ENCODE measurements at regions not wholly inside any gene's neighbourhood (a gene's known extent, or its start where the extent isn't known, plus 50 kb on each side); places are given as distances from the start of the nearest gene placed in this dataset.
A peak's percentile ranks its signal among the peaks of the same experiment; 100 is the strongest.
"Not testable (repeated sequence)": the region's sequence is repeated elsewhere in the genome, so short reads cannot be mapped to it uniquely, and the experiment has no call there.

DNA sequence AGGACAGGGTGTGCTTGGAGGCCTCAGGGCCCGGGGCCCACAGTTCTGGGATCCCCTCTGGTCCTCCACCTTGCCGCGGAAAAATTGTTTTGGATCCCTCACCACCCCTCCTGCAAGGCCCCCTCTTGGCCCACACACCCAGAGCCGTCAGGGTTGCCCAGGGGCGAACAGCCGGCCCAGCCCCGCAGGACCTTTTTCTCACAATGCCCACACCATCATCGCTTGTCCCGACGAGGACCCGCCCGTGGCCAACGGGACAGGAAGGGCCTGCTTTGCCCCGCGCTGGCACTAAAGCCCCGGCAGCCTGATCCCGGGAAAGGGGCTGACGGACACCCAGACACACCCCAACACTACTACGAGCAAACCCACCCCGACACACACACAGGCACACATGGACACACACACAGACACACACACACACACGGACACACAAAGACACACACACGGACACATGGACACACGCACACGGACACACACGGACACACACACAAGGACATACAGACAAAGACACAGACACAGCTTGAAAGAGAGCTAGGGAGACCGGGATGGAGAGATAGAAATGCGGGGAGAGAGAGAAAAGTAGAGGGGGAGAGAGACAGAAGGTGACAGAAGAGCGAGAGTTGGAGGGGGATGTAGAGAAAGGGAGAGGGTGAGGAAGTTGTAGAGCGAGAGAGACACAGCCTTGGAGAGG is 1493.5 kb upstream of the DEFB115 start:
- no peak for ATAC-seq

DNA sequence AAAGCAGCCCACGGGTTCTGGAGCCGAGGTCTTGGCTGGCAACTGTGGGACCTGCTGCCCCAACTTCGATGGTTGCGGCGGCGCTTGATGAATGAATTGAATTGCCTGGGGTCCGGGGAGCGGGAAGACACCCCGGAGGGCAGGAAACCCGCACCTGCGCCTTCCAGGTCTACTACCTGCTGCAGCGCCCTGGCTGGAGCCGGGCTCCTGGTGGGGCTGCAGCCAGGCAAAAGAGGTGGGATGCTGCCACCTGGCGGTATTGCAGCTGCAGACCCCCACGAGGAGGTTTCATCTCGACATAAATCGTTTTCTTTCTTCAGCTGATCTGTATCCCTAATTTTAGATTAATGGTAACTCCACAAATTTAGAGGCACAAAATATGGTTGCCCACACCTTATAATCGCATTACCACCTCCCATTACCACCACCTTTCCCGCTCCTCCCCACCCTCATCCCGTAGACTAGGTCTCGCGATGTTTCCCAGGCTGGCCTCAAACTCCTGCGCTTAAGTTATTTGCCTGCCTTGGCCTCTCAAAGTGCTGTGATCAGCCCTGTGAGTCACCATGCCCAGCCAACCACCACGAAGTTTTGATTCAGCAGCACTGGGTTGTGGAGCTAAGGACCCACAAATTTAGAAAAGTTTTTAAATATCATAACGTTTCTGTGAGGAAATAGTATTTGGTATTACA is 1492.4 kb upstream of the DEFB115 start:
- ATAC-seq, result not testable (repeated sequence)

- ATAC-seq, result not testable (repeated sequence)
Observed at GRCh38 chr20:29778033-29778432, 1479.4 kb upstream of the DEFB115 start.

- not testable (repeated sequence) for ATAC-seq
Observed at GRCh38 chr20:29781217-29781616, 1476.2 kb upstream of the DEFB115 start.

DNA sequence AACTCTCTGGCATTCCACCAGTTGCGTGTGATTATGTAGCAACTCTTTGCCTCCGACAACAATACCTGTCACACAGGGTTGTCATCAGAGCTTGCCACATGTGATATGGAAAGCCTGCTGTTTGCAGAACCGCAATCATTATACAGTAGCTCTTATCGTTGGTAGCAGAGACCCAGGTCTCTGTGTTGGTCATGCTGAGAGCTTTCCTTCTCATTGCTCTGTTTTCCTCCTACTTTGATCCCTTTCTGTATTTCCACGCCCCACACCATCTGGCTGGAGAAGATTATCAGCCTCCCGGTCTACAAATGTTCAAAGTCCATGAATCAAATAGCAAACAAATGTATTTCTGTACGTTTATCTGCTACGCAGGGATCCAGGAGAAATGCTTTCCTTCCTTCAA is 1475.6 kb upstream of the DEFB115 start:
- ATAC-seq, result not testable (repeated sequence)

DNA sequence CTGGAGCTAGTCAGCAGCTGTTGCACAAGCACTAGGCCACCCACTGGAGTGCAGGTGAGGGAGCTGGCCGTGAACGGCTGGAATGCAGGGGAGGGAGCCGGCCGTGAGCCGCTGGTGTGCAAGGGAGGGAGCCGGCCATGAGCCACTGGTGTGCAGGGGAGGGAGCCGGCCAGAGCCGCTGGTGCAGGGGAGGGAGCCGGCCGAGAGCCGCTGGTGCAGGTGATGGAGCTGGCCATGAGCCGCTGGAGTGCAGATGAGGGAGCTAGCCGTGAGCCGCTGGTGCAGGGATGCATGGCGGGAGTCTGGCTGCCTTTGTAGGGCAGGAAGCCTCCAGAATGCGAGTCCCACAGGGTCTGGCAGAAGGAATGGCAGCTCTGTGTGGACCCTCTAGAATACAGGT is 1470.0 kb upstream of the DEFB115 start:
- not testable (repeated sequence) for ATAC-seq

DNA sequence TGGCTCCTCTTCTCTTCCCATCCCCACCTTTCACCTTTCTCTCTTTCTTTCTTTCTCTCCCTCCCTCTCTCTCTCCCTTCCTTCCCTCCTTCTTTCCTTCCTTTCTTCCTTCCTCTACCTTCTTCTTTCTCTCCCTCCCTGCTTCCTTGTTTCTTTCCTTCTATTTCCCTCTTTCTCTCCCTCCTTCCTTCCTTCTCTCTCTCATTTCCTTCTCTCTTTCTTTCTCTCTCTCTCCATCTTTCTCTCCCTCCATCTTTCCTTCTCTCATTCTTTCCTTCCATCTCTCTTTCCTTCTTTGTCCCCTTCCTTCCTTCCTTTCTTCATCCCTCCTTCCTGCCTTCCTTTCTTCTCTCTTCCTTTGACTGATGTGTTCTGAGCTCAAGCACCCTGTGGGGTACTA is 1467.0 kb upstream of the DEFB115 start:
- no peak for ATAC-seq

DNA sequence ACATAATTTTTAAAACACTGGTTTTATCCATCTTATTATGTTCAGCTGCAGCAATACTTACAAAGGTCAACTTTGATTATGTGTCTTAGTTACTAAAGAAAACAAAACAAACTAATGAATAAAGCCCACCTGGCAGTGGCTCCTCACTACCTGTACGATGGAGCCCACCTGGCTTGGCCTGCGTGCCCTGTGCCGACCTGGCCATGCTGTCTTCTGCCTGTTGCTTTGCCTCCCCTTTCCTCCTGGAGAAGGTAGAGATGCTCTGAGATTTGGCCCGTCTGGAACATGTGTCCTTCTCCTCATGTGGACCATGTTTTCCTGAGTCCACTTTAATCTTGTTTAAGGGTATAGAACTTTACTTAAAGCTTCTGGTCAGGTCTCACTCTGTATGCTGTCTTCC is 1426.0 kb upstream of the DEFB115 start:
- not testable (repeated sequence) for ATAC-seq

- not testable (repeated sequence) for ATAC-seq
Observed at GRCh38 chr20:29868014-29868413, 1389.5 kb upstream of the DEFB115 start.

- not testable (repeated sequence) for ATAC-seq
Observed at GRCh38 chr20:29868688-29869087, 1388.8 kb upstream of the DEFB115 start.

GRCh38 chr20:29871816-29872215 is 1385.6 kb upstream of the DEFB115 start:
- not testable (repeated sequence) for ATAC-seq

GRCh38 chr20:29873946-29874345 is 1383.5 kb upstream of the DEFB115 start:
- no peak for ATAC-seq

DNA sequence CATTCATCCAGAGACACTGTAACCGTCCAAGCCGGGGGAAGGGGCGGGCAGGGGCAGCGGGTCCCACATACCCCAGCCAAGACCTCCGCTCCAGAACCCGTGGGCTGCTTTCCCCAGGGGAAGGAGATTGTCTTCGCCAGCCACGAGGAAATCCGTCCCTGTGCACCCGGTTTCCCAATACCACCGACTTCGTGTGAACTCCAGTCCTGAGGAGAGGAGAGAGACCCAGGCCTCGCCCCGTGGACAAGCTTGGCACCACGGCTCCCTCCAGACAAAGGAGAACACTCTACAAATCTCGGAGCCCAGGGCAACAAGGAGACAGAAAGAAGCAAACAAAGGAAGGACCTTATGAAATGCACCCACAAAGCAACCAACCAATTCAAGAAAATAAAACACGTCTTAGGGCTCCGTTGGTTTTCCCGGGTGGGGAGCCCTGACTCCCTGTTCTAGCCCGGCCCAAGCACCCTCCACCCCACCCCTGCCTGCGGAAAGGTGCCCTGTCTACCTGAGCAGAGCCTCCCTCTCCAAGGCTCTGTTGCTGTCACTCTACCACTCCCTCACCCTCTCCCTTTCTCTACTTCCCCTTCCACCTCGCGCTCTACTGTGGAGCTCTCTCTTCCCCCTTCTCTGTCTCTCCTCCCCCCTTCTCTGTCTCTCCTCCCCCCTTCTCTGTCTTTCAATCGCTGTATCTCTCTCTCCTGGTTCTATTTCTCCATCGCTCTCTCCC is 1382.8 kb upstream of the DEFB115 start:
- ATAC-seq, result no peak

GRCh38 chr20:29875321-29876083 is 1382.0 kb upstream of the DEFB115 start:
- peak; percentile 69 for ATAC-seq

DNA sequence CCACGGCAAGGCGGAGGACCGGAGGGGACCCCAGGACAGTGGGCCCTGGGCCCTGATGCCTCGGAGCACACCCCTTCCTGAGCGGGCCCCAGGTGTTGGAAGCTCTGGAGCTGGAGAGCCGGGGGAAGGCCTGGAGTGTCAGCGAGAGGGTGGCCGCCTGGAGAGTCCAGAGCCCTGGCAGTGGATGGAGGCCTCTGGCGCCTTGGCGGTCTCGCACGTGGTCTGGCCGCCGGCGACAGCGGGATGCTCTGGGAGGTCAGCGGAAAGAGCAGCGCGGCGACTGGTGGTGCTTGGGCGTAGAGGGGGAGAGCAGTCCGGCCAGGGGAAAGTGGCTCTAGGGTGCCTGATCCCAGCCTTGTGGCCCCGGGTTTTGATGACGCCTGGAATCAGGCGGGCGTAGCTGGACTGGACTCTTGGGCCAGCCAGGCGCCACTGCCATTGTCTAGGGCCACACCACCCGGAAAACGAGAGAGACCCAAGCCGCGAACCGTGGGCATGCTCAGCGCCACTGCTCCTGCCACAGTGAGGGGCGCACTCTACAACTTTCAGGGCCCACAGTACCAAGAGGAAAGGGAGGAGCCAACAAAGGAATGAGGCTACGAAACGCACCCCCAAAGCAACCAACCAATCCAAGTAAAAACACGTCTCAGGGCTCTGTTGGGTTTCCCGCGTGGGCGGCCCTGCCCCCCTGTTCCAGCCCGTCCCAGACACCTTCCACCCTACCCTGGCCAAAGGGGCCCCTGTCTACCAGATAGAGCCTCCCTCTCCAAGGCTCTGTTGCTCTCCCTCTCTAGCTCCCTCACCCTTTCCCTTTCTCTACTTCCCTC is 1381.2 kb upstream of the DEFB115 start:
- peak; percentile 33 for ATAC-seq

DNA sequence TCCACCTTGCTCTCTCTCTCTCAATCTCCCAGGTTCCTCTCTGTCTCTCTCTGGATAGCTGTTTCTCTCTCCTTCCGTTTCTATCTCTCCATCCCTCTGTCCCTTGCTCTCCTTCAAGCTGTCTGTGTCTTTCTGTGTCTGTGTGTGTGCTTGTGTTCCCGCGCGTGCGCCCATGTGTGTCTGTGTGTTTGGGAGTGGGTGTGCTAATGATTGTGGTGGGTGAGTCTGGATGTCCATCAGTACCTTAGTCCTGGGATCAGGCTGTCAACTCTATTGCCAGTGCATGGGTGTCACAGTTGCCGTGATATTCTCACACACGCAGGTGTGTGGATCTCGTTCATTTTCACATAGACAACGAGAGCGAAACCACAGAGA is 1380.6 kb upstream of the DEFB115 start:
- ATAC-seq, result no peak

GRCh38 chr20:29877411-29878280 is 1379.8 kb upstream of the DEFB115 start:
- not testable (repeated sequence) for ATAC-seq

DNA sequence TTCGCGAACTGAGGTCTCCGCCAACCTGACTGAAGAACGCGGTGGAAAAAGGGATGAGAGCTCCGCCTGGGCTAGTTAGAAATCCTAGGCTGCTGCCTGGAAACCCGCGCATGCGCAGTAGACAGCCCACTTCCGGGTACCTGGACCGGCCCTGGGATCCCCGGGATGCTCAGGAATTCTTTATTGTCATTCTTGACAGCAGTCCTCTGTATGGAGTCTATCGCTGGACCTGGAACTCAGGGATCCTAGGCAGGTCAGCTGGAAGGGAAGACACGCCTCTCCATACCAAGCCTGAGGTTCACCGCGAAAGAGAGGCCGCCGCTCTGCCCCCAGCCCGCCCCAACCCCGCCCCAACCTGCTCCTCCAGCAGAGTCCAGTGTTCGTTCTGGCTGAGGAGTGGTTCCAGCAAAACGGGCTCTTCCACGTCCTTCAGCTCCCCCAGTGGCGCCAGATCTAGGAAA is 1379.2 kb upstream of the DEFB115 start:
- ATAC-seq, result peak; percentile 65

GRCh38 chr20:29878777-29879442 is 1378.6 kb upstream of the DEFB115 start:
- ATAC-seq, result peak; percentile 56

- not testable (repeated sequence) for ATAC-seq
Observed at GRCh38 chr20:29881107-29881506, 1376.4 kb upstream of the DEFB115 start.
